ENCODE measurements at regions not wholly inside any gene's neighbourhood (a gene's known extent, or its start where the extent isn't known, plus 50 kb on each side); places are given as distances from the start of the nearest gene placed in this dataset.

- DNase-seq, result no peak
- H3K27me3 Mint-ChIP-seq (ENCODE audit: unreplicated experiment), result peaks cover 94% of the 10 kb centered on the region
These were observed 156.8 kb upstream of the MLN start for GRCh38 chr6:33960345-33961313.

DNA sequence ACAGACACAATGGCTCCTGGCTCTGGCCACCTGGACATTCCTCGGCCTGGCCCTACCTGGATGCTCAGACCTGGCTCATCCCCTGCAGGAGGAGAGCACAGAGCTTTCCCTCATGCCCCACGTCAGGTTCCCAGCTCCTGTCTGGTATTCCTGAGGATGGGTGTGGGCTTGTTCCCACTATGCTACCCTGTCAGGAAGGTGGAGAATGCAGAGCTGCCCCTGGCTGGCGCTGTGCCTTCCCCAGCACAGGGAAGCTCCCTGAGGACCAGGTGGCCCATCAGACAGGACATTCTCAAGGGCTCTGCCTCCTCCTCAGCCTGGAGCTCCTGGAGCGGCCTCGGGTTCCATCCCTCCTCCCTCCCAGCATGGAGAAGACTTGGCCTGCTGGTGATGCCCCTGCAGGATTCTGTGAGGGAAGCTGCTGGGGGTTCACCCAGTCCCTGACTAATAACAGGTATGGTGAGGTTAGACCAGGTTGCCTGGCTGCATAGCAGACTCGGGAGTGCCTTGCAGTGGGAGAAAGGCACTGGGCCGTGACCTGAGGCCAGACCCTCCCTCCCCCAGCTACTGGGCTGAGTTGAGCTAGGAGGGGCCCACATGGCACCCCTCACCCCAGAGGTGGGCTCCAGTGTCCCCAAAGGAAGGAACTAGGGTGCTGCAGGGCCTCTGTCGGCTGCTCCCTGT, 156.0 kb upstream of the MLN start:
- no peak overlapping the region for H3K4me3 Mint-ChIP-seq (ENCODE audit: low read depth, unreplicated experiment)
- CTCF ChIA-PET, result interaction anchor here (1.3 kb wide), 1 partner anchor 17 kb away, joined by 3 read pairs; no protein-coding TSS in a partner anchor
- H3K4me1 Mint-ChIP-seq (ENCODE audit: low read depth, unreplicated experiment), result no peaks in the 10 kb centered on the region
- H3K36me3 Mint-ChIP-seq (ENCODE audit: insufficient read depth, unreplicated experiment), result no peaks in the 10 kb centered on the region
- TF ChIP-seq CTCF (IDR thresholded peaks at IDR 0.05; ENCODE audit: unreplicated experiment), result no peak
- peaks cover 94% of the 10 kb centered on the region for H3K27me3 Mint-ChIP-seq (ENCODE audit: unreplicated experiment)
- no TSS peak for BruUV-seq (replicated peaks)
- intact Hi-C loops (cut with micrococcal nuclease; ENCODE audit: unreplicated experiment), result no loop called here
- no peaks in the 10 kb centered on the region for H3K9me3 Mint-ChIP-seq (ENCODE audit: low read depth, unreplicated experiment)
- DNase-seq, result no peak
- H3K27ac Mint-ChIP-seq (ENCODE audit: unreplicated experiment), result no peak overlapping the region

More at GRCh38 chr6:33960345-33961313, 156.8 kb upstream of the MLN start:
- intact Hi-C loops (cut with micrococcal nuclease; ENCODE audit: unreplicated experiment), result no loop called here
- no peaks in the 10 kb centered on the region for H3K36me3 Mint-ChIP-seq (ENCODE audit: insufficient read depth, unreplicated experiment)
- TF ChIP-seq CTCF (IDR thresholded peaks at IDR 0.05; ENCODE audit: unreplicated experiment), result no peak
- CTCF ChIA-PET, result interaction anchor here (0.5 to 1.3 kb wide), 3 partner anchors 18 to 236 kb away, joined by 3 to 4 read pairs (median 3); no protein-coding TSS in a partner anchor
- no peaks in the 10 kb centered on the region for H3K9me3 Mint-ChIP-seq (ENCODE audit: low read depth, unreplicated experiment)
- no peaks in the 10 kb centered on the region for H3K4me1 Mint-ChIP-seq (ENCODE audit: low read depth, unreplicated experiment)
- no peak overlapping the region for H3K4me3 Mint-ChIP-seq (ENCODE audit: low read depth, unreplicated experiment)
- H3K27ac Mint-ChIP-seq (ENCODE audit: unreplicated experiment), result no peak overlapping the region
- no TSS peak for BruUV-seq (replicated peaks)

DNA sequence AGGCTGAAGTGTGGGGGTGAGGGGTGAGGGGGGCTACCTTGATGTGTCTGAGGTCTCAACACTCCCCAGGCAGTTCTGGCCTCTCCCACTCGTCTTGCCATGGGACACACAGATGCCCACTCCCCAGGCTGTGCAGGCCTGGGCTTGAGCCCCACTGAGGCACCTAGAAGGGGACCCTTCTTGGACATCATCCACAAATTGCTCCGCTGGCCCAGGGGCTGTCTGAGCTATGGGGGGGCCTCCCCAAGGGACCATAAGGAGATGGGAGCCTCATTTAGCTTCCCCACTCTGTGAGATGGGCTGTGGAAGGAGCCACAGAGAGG, 155.5 kb upstream of the MLN start:
- CTCF ChIA-PET, result interaction anchor here (0.6 to 1.3 kb wide), 4 partner anchors 16 to 928 kb away, joined by 3 read pairs; no protein-coding TSS in a partner anchor
- Mint-ChIP-seq H3K36me3 (ENCODE audit: insufficient read depth, unreplicated experiment) (no peaks in the 10 kb centered on the region), H3K9me3 (ENCODE audit: low read depth, unreplicated experiment) (no peaks in the 10 kb centered on the region), H3K27ac (ENCODE audit: unreplicated experiment) (no peak overlapping the region), H3K4me1 (ENCODE audit: low read depth, unreplicated experiment) (no peaks in the 10 kb centered on the region), H3K27me3 (ENCODE audit: unreplicated experiment) (peaks cover 94% of the 10 kb centered on the region), H3K4me3 (ENCODE audit: low read depth, unreplicated experiment) (no peak overlapping the region)
- intact Hi-C loops (cut with micrococcal nuclease; ENCODE audit: unreplicated experiment), result no loop called here
- no peak for DNase-seq
- no TSS peak for BruUV-seq (replicated peaks)
- no peak for TF ChIP-seq CTCF (IDR thresholded peaks at IDR 0.05; ENCODE audit: unreplicated experiment)

DNA sequence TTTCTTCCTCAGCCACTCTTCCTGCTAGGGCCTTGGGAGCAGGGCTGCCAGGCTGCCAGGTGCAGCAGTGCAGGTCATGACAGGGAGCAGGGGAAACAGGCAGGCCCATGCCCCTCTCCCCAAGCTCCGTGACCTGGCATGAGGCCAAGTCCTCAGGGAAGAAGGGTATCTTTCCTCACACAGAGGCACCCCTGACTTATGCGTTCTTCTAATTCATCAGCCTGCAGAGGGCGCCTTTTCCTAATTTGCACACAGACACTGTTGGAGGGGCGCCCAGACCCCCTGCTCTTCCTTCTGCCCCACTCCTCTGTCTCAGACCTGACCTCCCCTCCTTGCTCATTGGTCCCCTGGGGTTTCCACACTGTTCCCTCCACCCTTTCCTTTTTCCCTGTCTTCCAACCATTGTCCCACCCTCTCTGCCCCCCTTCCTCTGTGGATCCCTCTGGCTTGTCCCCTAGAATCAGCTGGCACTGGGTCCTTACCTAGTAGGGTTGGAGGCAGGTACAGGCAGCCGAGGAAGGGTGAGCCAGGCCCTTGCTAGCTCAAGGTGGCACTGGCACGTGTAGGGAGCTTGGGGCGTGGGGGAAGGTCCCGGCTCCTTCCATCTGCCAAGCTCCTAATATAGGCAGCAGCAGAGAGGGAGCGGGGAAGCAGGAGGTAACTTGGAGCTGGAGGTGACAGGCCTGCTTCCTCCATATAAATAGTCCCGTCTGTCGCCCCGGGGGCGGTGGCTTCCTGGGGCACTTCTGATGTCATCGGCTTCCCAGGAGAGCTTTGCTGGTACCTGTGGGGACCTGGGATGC, 154.9 kb upstream of the MLN start:
- Mint-ChIP-seq H3K9me3 (ENCODE audit: low read depth, unreplicated experiment) (no peaks in the 10 kb centered on the region), H3K4me1 (ENCODE audit: low read depth, unreplicated experiment) (no peaks in the 10 kb centered on the region), H3K27ac (ENCODE audit: unreplicated experiment) (no peak overlapping the region), H3K27me3 (ENCODE audit: unreplicated experiment) (peaks cover 94% of the 10 kb centered on the region), H3K36me3 (ENCODE audit: insufficient read depth, unreplicated experiment) (no peaks in the 10 kb centered on the region), H3K4me3 (ENCODE audit: low read depth, unreplicated experiment) (no peak overlapping the region)
- no peak for DNase-seq
- intact Hi-C loops (cut with micrococcal nuclease; ENCODE audit: unreplicated experiment), result no loop called here
- peak; percentile 52 for TF ChIP-seq CTCF (IDR thresholded peaks at IDR 0.05; ENCODE audit: unreplicated experiment)
- CTCF ChIA-PET, result interaction anchor here (0.6 to 1.3 kb wide), 4 partner anchors 16 to 927 kb away, joined by 3 read pairs; no protein-coding TSS in a partner anchor
- BruUV-seq (replicated peaks), result no TSS peak

Data from Calu3 (cell line).